Omental fat pad (tissue), 3 donors: ENCODE measurements at regions not wholly inside any gene's neighbourhood (a gene's known extent, or its start where the extent isn't known, plus 50 kb on each side); places are given as distances from the start of the nearest gene placed in this dataset.

Experiments used
- ATAC-seq: fragments of 150-250 bp; one replicate; pipeline ENCODE4 v1.9.1; 2016; ENCODE audit warnings: mild to moderate bottlenecking, moderate library complexity; ENCODE audit not compliant: low FRiP score
- DNase-seq: peaks from one replicate; pipeline ENCODE4 v3.0.0-alpha.2; 2019; ENCODE audit warnings: low spot score
- TF ChIP-seq, protein P1 (sequence below), 3 donors: fragments of 450-650 bp; IDR thresholded peaks; one replicate each; pipeline ENCODE4 v1.5.1; 2016 to 2017; ENCODE audit warnings: antibody characterized with exemption in 3 of 3, mild to moderate bottlenecking in 3 of 3, moderate library complexity in 2 of 3

DNA sequence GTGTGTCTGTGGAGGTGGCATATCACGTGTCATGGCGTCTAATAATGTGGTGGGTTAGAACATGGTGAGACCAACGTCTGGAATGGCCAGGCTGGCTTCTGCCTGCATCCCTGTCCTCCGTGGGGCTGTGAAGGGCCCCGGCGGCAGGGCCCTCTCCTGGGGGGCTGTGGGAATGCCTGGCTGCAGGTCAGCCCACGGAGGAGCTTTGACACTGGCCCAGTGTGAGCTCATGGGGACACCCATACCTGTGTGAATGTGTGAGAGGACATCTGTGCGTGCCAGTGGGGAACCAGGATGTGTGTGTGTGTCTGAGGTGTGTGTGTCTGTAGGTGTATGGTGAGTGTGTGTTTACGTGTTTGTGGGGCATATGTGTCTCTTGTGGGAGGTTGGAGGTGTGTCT, 300.1 kb downstream of the TEX29 start:
- TF ChIP-seq, protein P1, sequence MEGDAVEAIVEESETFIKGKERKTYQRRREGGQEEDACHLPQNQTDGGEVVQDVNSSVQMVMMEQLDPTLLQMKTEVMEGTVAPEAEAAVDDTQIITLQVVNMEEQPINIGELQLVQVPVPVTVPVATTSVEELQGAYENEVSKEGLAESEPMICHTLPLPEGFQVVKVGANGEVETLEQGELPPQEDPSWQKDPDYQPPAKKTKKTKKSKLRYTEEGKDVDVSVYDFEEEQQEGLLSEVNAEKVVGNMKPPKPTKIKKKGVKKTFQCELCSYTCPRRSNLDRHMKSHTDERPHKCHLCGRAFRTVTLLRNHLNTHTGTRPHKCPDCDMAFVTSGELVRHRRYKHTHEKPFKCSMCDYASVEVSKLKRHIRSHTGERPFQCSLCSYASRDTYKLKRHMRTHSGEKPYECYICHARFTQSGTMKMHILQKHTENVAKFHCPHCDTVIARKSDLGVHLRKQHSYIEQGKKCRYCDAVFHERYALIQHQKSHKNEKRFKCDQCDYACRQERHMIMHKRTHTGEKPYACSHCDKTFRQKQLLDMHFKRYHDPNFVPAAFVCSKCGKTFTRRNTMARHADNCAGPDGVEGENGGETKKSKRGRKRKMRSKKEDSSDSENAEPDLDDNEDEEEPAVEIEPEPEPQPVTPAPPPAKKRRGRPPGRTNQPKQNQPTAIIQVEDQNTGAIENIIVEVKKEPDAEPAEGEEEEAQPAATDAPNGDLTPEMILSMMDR (IDR thresholded peaks at IDR 0.05) = no peak
- DNase-seq = no peak
- ATAC-seq = no peak

DNA sequence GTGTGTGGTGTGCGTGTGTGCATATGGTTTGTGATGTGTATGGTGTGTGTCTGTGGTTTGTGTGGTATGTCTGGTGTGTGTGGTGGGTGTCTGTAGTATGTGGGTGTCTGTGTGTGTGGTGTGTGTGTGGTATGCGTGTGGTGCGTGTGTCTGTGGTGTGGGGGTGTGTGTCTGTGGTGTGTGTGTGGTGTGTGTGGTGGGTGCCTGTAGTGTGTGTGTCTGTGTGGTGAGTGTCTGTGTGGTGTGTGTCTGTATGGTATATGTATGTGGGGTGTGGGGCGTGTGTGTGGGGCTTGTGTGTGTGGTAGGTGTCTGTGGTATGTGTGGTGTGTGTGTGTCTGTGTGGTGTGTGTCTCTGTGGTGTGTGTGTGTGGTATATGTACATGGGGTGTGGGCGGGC, 300.7 kb downstream of the TEX29 start:
- TF ChIP-seq, protein P1 (IDR thresholded peaks at IDR 0.05) = no peak
- DNase-seq (no peak), ATAC-seq (no peak)

DNA sequence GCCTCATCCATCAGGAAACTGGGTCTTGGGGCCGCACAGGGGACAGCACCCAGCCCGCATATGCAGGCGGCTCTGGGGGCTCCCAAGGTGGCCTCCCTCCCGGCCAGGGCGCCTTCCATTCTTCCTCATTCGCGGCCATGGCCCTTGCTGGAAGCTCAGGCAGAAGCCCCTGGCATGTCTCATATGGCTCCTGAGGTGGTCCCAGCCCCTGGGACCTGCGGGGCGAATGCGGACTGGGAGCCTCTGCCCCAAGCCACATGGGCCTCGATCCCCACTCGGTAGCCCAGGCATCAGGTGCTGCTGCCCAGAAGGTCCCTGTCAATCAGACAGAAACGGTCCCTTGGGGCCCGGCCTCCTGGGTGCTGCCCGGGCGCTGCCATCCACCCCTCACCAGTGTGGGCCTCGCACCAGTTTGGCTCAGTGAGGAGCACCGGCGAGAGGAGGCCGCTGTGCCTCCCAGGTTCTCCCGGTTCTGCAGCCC, 301.6 kb downstream of the TEX29 start:
- no peak for ATAC-seq
- TF ChIP-seq, protein P1 (IDR thresholded peaks at IDR 0.05) = no peak

DNA sequence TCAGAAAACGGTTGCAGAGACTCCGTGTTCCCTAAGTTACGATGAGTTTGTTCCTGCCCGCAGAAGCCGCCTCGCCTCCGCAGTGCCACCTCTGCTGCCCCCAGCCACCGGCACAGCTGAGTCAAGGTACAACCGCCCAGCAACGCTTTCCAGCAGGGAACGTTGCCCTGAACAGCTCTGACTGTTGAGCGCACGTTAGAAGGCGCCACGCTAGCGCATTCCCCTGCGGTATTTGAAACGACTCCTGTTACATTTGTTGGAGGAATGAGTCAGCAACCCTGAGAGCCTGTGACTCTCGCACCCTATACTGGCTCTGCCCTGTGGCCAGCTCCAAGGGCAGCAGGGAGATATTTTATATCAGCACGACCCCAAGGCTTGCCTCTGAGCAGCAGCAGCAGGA, 302.8 kb downstream of the TEX29 start:
- ATAC-seq (no peak), DNase-seq (no peak)
- TF ChIP-seq, protein P1 (IDR thresholded peaks at IDR 0.05) = no peak

More for the DNA sequence above, 301.6 kb downstream of the TEX29 start:
- no peak for DNase-seq

DNA sequence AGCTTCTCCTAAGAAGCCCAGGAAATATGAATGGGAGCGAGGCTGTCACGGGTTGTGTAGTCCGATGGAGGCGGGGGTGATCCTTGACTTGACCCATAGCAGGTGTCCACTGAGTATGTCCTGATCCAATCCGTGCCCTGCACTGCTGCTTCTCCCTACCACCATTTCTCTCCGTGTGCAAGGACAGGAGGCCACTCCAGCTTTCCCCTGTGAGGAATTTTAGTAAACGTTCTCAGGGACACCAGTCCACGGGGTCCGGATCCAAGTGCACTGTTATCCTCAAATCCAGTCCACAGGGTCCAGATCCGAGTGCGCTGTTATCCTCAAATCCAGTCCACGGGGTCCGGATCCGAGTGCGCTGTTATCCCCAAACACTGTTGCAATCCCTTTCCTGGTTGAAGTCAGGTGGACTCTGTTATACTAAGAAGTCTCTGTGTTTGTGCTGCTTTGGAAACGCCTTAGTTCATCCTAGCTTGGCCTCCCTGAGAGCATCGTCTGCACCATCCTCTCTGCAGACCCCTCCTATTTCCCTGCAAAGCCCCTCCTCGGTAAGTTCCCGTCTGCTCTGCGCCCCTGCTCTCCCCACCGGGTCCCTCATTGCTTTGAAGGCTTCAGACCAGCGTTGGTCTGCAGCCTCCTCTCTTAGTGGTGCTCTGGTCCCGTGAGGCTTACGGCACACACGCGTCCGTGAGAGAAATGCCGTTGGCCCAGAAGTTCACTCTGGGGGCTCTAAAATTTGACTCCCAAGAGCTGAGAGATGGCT, 303.5 kb downstream of the TEX29 start:
- no peak for ATAC-seq
- TF ChIP-seq, protein P1 (IDR thresholded peaks at IDR 0.05) = no peak
- DNase-seq = no peak

DNA sequence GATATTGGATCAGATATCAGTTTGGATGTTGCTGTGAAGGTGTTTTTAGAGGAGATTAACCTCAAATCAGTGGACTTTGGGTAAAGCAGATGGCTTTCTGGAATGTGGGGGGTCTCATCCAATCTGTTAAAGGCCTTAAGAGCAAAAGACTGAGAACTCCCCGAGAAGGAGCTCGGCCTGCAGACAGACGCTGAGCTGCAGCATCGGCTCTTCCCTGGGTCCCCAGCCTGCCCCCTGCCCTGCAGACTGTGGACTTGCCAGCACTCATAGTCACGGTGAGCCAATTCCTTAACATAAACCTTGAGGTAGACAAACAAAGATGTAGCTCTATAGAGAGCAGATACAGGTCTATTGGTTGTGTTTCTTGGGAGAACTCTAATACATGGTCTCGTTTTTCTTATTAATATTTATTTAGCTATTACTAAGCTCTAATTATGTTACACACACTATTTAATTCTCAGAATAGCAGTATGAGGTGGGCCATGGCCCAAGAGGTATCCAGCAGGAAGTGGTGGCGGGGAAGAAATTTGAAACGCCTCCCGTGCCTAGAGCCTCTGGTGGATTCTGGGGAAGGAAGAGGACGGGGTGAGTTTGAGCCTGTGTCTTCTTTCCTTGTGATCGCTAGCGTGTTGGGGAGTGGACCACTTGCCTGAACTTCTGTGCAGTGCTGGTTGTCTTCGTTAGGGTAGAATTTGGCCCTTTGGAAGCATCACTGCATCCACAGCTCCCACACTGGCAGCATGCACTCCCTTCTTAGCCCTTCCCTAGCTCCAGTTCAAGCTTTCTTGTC, 305.3 kb downstream of the TEX29 start:
- ATAC-seq = no peak
- TF ChIP-seq, protein P1 (IDR thresholded peaks at IDR 0.05) = no peak

More for the DNA sequence above, 305.3 kb downstream of the TEX29 start:
- DNase-seq = no peak
